ENCODE measurements at regions not wholly inside any gene's neighbourhood (a gene's known extent, or its start where the extent isn't known, plus 50 kb on each side); places are given as distances from the start of the nearest gene placed in this dataset.

- POLR2A ChIA-PET = interaction anchor here (0.6 to 2.3 kb wide), 3 partner anchors 16 to 48 kb away, joined by 3 to 9 read pairs (median 4); no protein-coding TSS in a partner anchor
- H3K27ac Mint-ChIP-seq (ENCODE audit: low read depth, unreplicated experiment) = no peak overlapping the region
- no peak overlapping the region for H3K4me3 Mint-ChIP-seq (ENCODE audit: unreplicated experiment)
Observed at GRCh38 chr1:58886611-58887010, 102.8 kb upstream of the JUN start.

DNA sequence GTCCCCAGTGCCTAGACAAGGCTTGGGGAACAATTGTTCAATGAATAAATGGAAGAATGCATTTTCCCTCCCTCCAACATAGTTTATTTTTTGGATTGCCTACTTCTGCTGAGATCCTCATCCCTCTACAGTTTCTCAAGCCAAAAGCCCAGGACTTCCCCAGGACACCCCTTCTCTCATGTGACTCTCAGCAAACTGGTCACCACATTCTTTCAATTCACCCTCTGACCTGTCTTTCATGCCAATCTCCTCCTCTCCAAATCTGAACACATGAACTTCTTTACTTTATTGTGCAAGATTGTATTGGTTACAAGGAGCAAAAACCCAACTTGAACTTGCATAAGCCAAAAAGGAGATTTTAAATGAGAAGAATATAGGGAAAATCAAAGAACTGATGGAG is 103.2 kb upstream of the JUN start:
- no peak for DNase-seq (ENCODE audit: unreplicated experiment)
- CTCF ChIA-PET = interaction anchor here (1.1 to 1.6 kb wide), 2 partner anchors 34 to 125 kb away, joined by 3 read pairs; no protein-coding TSS in a partner anchor
- H3K27me3 Mint-ChIP-seq (ENCODE audit: insufficient read depth, unreplicated experiment) = no peaks in the 10 kb centered on the region
- intact Hi-C loops (cut with micrococcal nuclease) = no loop called here
- no TSS peak for BruUV-seq (replicated peaks)
- POLR2A ChIA-PET = interaction anchor here (0.5 to 0.9 kb wide), 2 partner anchors 103 to 922 kb away, joined by 3 to 4 read pairs; partner anchors contain the start of gene JUN
- H3K4me3 Mint-ChIP-seq (ENCODE audit: unreplicated experiment) = no peak overlapping the region
- H3K36me3 Mint-ChIP-seq (ENCODE audit: insufficient read depth, unreplicated experiment) = no peaks in the 10 kb centered on the region
- H3K4me1 Mint-ChIP-seq (ENCODE audit: insufficient read depth, unreplicated experiment) = peaks cover 41% of the 10 kb centered on the region
- no peak for TF ChIP-seq CTCF (IDR thresholded peaks at IDR 0.05; ENCODE audit: unreplicated experiment)
- H3K27ac Mint-ChIP-seq (ENCODE audit: low read depth, unreplicated experiment) = no peak overlapping the region
- H3K9me3 Mint-ChIP-seq (ENCODE audit: unreplicated experiment) = no peaks in the 10 kb centered on the region

More at GRCh38 chr1:58886611-58887010, 102.8 kb upstream of the JUN start:
- CTCF ChIA-PET = interaction anchor here (1.1 to 1.6 kb wide), 2 partner anchors 34 to 126 kb away, joined by 3 read pairs; no protein-coding TSS in a partner anchor
- no TSS peak for BruUV-seq (replicated peaks)
- intact Hi-C loops (cut with micrococcal nuclease) = no loop called here
- H3K36me3 Mint-ChIP-seq (ENCODE audit: insufficient read depth, unreplicated experiment) = no peaks in the 10 kb centered on the region
- DNase-seq (ENCODE audit: unreplicated experiment) = no peak
- no peaks in the 10 kb centered on the region for H3K27me3 Mint-ChIP-seq (ENCODE audit: insufficient read depth, unreplicated experiment)
- no peak for TF ChIP-seq CTCF (IDR thresholded peaks at IDR 0.05; ENCODE audit: unreplicated experiment)
- H3K4me1 Mint-ChIP-seq (ENCODE audit: insufficient read depth, unreplicated experiment) = peaks cover 46% of the 10 kb centered on the region
- no peaks in the 10 kb centered on the region for H3K9me3 Mint-ChIP-seq (ENCODE audit: unreplicated experiment)

- POLR2A ChIA-PET = interaction anchor here (0.6 to 1.6 kb wide), 6 partner anchors 8 to 791 kb away, joined by 3 to 4 read pairs (median 4); no protein-coding TSS in a partner anchor
- intact Hi-C loops (cut with micrococcal nuclease) = no loop called here
- BruUV-seq (replicated peaks) = no TSS peak
- Mint-ChIP-seq H3K9me3 (ENCODE audit: unreplicated experiment) (no peaks in the 10 kb centered on the region), H3K4me3 (ENCODE audit: unreplicated experiment) (no peak overlapping the region), H3K4me1 (ENCODE audit: insufficient read depth, unreplicated experiment) (peaks cover 31% of the 10 kb centered on the region), H3K27ac (ENCODE audit: low read depth, unreplicated experiment) (no peak overlapping the region), H3K27me3 (ENCODE audit: insufficient read depth, unreplicated experiment) (no peaks in the 10 kb centered on the region), H3K36me3 (ENCODE audit: insufficient read depth, unreplicated experiment) (no peaks in the 10 kb centered on the region)
- CTCF ChIA-PET = no interaction called here
- TF ChIP-seq CTCF (IDR thresholded peaks at IDR 0.05; ENCODE audit: unreplicated experiment) = no peak
- peak; percentile 89 for DNase-seq (ENCODE audit: unreplicated experiment)
Observed at GRCh38 chr1:58888833-58889232, 105.0 kb upstream of the JUN start.

DNA sequence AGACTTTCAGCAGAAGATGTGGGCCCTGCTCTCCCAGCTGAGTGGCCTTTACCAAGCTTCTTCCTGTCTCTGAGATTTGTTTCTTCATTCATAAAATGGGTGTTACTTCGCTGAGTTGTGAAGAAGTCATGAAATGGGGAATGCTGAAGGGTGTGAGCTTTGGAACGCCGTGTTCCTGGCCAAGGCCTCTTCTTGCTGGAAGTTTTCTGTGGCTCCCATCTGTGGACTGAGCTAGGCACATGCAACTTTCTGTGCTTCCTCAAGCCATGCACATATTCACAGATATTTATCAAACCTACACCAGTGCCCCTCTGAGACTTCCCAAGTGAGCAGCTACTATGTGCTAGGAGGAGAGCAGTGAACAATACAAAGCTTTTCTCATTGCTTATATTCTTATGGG is 106.3 kb upstream of the JUN start:
- no peak for TF ChIP-seq CTCF (IDR thresholded peaks at IDR 0.05; ENCODE audit: unreplicated experiment)
- CTCF ChIA-PET = interaction anchor here (0.6 kb wide), 1 partner anchor 336 kb away, joined by 3 read pairs; no protein-coding TSS in a partner anchor
- peaks cover 33% of the 10 kb centered on the region for H3K4me1 Mint-ChIP-seq (ENCODE audit: insufficient read depth, unreplicated experiment)
- POLR2A ChIA-PET = interaction anchor here (0.6 to 1.6 kb wide), 5 partner anchors 11 to 227 kb away, joined by 3 to 6 read pairs (median 3); no protein-coding TSS in a partner anchor
- no peak for DNase-seq (ENCODE audit: unreplicated experiment)
- no TSS peak for BruUV-seq (replicated peaks)
- no peak overlapping the region for H3K27ac Mint-ChIP-seq (ENCODE audit: low read depth, unreplicated experiment)
- no peaks in the 10 kb centered on the region for H3K36me3 Mint-ChIP-seq (ENCODE audit: insufficient read depth, unreplicated experiment)
- no peak overlapping the region for H3K4me3 Mint-ChIP-seq (ENCODE audit: unreplicated experiment)
- no peaks in the 10 kb centered on the region for H3K27me3 Mint-ChIP-seq (ENCODE audit: insufficient read depth, unreplicated experiment)
- no peaks in the 10 kb centered on the region for H3K9me3 Mint-ChIP-seq (ENCODE audit: unreplicated experiment)
- intact Hi-C loops (cut with micrococcal nuclease) = no loop called here
